GM12872 (cell line): ENCODE measurements at regions not wholly inside any gene's neighbourhood (a gene's known extent, or its start where the extent isn't known, plus 50 kb on each side); places are given as distances from the start of the nearest gene placed in this dataset.

Experiments used
- TF ChIP-seq, protein P1 (sequence below): IDR thresholded peaks from 3 replicates; pipeline ENCODE4 v1.5.1; 2011; ENCODE audit warnings: low read depth, mild to moderate bottlenecking, low read length, moderate library complexity; ENCODE audit not compliant: insufficient read depth

DNA sequence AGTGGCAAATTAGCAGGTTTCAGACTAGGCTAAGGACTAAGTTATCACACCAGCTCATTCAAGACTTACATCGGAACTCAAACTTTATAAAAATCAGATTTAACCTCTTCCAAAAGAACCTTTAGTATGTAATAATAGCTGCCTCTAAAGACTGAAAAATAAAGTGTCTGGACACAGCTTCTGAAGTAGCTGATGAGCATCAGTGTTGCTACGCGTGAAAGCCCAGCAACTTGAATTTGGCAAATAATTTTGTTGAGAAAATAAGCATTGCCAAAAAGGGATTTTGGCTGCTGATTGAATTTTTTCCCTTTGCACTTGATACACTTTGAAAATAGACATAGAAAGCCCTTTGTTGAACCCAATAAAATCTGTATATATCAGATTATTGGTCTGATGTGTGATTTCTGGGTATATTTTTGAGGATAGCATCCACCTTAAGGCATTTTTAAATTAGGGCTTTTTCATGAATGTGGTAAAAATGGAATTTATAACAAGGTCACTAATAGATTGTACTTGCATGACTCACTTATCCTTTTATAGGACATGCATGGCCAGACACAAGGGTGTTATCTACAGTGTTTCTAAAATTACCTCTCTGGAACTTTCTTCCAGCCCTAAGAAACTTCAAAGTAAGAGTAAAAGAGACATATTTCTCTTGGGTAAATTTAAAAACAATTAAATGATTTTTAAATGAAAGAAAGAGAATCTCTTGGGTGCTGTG lies 350.4 kb downstream of the TENT5A start:
- TF ChIP-seq, protein P1, sequence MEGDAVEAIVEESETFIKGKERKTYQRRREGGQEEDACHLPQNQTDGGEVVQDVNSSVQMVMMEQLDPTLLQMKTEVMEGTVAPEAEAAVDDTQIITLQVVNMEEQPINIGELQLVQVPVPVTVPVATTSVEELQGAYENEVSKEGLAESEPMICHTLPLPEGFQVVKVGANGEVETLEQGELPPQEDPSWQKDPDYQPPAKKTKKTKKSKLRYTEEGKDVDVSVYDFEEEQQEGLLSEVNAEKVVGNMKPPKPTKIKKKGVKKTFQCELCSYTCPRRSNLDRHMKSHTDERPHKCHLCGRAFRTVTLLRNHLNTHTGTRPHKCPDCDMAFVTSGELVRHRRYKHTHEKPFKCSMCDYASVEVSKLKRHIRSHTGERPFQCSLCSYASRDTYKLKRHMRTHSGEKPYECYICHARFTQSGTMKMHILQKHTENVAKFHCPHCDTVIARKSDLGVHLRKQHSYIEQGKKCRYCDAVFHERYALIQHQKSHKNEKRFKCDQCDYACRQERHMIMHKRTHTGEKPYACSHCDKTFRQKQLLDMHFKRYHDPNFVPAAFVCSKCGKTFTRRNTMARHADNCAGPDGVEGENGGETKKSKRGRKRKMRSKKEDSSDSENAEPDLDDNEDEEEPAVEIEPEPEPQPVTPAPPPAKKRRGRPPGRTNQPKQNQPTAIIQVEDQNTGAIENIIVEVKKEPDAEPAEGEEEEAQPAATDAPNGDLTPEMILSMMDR = no peak

GRCh38 chr6:81396916-81397315 lies 355.6 kb downstream of the TENT5A start:
- TF ChIP-seq, protein P1 = no peak

GRCh38 chr6:81387163-81387562 lies 365.3 kb downstream of the TENT5A start:
- TF ChIP-seq, protein P1 = no peak

GRCh38 chr6:81384921-81385320 lies 367.6 kb downstream of the TENT5A start:
- TF ChIP-seq, protein P1 = no peak

GRCh38 chr6:81383472-81383871 lies 369.0 kb downstream of the TENT5A start:
- TF ChIP-seq, protein P1 = no peak

DNA sequence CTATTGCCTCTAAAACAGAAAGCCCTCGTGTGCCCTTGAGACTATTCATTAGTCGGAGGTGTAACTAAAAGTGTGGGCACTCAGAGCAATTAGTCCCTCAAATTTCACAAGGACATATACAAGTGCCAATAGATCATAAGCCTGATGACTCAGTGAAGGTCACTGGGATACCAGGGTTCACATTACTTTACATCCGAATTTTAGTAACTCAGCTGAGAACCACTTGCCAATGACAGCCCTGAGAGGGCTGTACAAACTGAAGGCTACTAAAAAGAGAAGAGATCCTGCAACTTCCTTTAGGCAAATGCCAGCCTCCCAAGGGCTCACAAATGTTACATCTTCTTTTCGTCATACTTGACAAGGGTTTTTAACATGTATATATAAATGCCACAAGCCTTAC lies 369.6 kb downstream of the TENT5A start:
- TF ChIP-seq, protein P1 = no peak

GRCh38 chr6:81381382-81381916 lies 371.0 kb downstream of the TENT5A start:
- TF ChIP-seq, protein P1 = no peak
